Endothelial cell of umbilical vein (primary cell): ENCODE measurements at regions not wholly inside any gene's neighbourhood (a gene's known extent, or its start where the extent isn't known, plus 50 kb on each side); places are given as distances from the start of the nearest gene placed in this dataset.

Experiments used
- BruUV-seq: library from RNA; stranded (reverse); fragments of 400-500 nt; replicated peaks from 2 replicates; lab custom pipeline; 2021; lab: Mats Ljungman, UMichigan
- CTCF ChIA-PET: fragments of 300-600, 350-600 bp; sonication (Branson Sonifier 250); formaldehyde crosslinking; loops from one replicate; lab custom pipeline; 2021; ENCODE audit warnings: antibody characterized with exemption, inconsistent platforms; lab: Charles Lee
- POLR2A ChIA-PET: fragments of 300-600, 350-600 bp; sonication (Branson Sonifier 250); formaldehyde crosslinking; loops from one replicate; lab custom pipeline; 2021; ENCODE audit warnings: antibody characterized with exemption, inconsistent platforms; lab: Charles Lee
- DNase-seq: peaks from one replicate; pipeline ENCODE4 v3.0.0-alpha.2; 2011; ENCODE audit warnings: low read depth, low spot score
- FAIRE-seq: peaks from 2 replicates; lab custom pipeline; 2011; peaks lifted over from hg19 to GRCh38; lab: Jason Lieb, UNC
- H2AFZ ChIP-seq: 2 replicates; pipeline ENCODE4 v1.6.0; 2012; ENCODE audit warnings: low read depth, low read length, control low read depth, inconsistent platforms
- H3K27ac ChIP-seq: 2 replicates; pipeline ENCODE4 v1.5.1; 2011; ENCODE audit warnings: low read depth, mild to moderate bottlenecking, control low read depth, low read length, moderate library complexity; ENCODE audit not compliant: insufficient read depth
- H3K27me3 ChIP-seq, 2 experiments: 2 replicates each; pipeline versions ENCODE4 v1.6.0 to v1.6.1; 2011; ENCODE audit warnings: low read length in 2 of 2, mixed read lengths in 1 of 2; ENCODE audit not compliant: control insufficient read depth in 2 of 2, insufficient read depth in 2 of 2
- H3K36me3 ChIP-seq, 2 experiments: 2 replicates in 1 of 2; 3 replicates in 1 of 2; pipeline ENCODE4 v1.5.1; 2011; ENCODE audit warnings: low read length in 2 of 2, mild to moderate bottlenecking in 1 of 2, moderate library complexity in 1 of 2; ENCODE audit not compliant: control insufficient read depth in 2 of 2, insufficient read depth in 2 of 2; ENCODE audit errors: extremely low read depth in 1 of 2
- H3K4me1 ChIP-seq: 3 replicates; pipeline ENCODE4 v1.5.1; 2011; ENCODE audit warnings: mild to moderate bottlenecking, low read length; ENCODE audit not compliant: control insufficient read depth, insufficient read depth; ENCODE audit errors: extremely low read depth
- H3K4me2 ChIP-seq: 2 replicates; pipeline ENCODE4 v1.6.1; 2011; ENCODE audit warnings: low read length, control low read depth, mixed read lengths; ENCODE audit not compliant: insufficient read depth
- H3K4me3 ChIP-seq, 3 experiments: fragments of 200-600 bp in 1 of 3; sonication (generic), shearing (Covaris generic) in 1 of 3; replicated peaks in 1 of 3; 2 replicates each; pipeline ENCODE4 v1.5.1; 2011 to 2016; ENCODE audit warnings: control low read depth in 3 of 3, low read length in 3 of 3, mild to moderate bottlenecking in 2 of 3, inconsistent platforms in 1 of 3, low read depth in 1 of 3, moderate library complexity in 1 of 3; ENCODE audit not compliant: insufficient read depth in 1 of 3
- H3K79me2 ChIP-seq: 2 replicates; pipeline ENCODE4 v1.6.0; 2012; ENCODE audit warnings: low read length, inconsistent platforms; ENCODE audit not compliant: control insufficient read depth, insufficient read depth
- H3K9ac ChIP-seq: replicated peaks from 2 replicates; pipeline ENCODE3; 2011; ENCODE audit warnings: low read length, control low read depth; ENCODE audit not compliant: insufficient read depth; ENCODE audit errors: extremely low read depth
- H3K9me1 ChIP-seq: replicated peaks from 3 replicates; pipeline ENCODE4 v1.6.0; 2011; ENCODE audit warnings: mild to moderate bottlenecking, low read length; ENCODE audit not compliant: control insufficient read depth, insufficient read depth; ENCODE audit errors: extremely low read depth
- H3K9me3 ChIP-seq: replicated peaks from 2 replicates; pipeline ENCODE4 v1.5.1; 2012; ENCODE audit warnings: low read length, inconsistent platforms; ENCODE audit not compliant: control insufficient read depth, insufficient read depth
- H4K20me1 ChIP-seq: replicated peaks from 2 replicates; pipeline ENCODE3; 2011; ENCODE audit warnings: mild to moderate bottlenecking, low read length; ENCODE audit not compliant: control insufficient read depth, insufficient read depth; ENCODE audit errors: extremely low read depth
- EZH2 ChIP-seq: IDR thresholded peaks from 2 replicates; pipeline ENCODE4 v1.6.1; 2012; ENCODE audit warnings: borderline replicate concordance, low read depth, mild to moderate bottlenecking, moderate library complexity, low read length, inconsistent platforms; ENCODE audit not compliant: severe bottlenecking
- POLR2A ChIP-seq: IDR thresholded peaks from 2 replicates; pipeline ENCODE4 v1.6.1; 2012; ENCODE audit warnings: low read depth, mild to moderate bottlenecking, control low read depth, low read length
- dilution Hi-C: fragments of 300-500 bp; cut with MboI; formaldehyde crosslinking; loops from one replicate; pipeline ENCODE4 v1.15.0; 2019; ENCODE audit warnings: low sequenced_read_pairs; ENCODE audit not compliant: extremely low pct_ligation_motif_present
- intact Hi-C: fragments of 100-400 bp; cut with micrococcal nuclease; formaldehyde crosslinking; loops from one replicate; pipeline ENCODE4 v1.10.0; 2022
- TF ChIP-seq, protein P1 (sequence below): IDR thresholded peaks from 2 replicates; pipeline ENCODE4 v1.6.1; 2011; ENCODE audit not compliant: insufficient read depth, insufficient read length
- TF ChIP-seq, protein P2 (sequence below), 2 donors: IDR thresholded peaks; 1 replicate in 1 of 2; 2 replicates in 1 of 2; pipeline ENCODE4 v1.5.1; 2011; ENCODE audit warnings: low read length in 2 of 2, mild to moderate bottlenecking in 2 of 2, moderate library complexity in 2 of 2, control low read depth in 1 of 2, inconsistent platforms in 1 of 2, low read depth in 1 of 2; ENCODE audit not compliant: insufficient read depth in 1 of 2; ENCODE audit errors: extremely low read depth in 1 of 2

DNA sequence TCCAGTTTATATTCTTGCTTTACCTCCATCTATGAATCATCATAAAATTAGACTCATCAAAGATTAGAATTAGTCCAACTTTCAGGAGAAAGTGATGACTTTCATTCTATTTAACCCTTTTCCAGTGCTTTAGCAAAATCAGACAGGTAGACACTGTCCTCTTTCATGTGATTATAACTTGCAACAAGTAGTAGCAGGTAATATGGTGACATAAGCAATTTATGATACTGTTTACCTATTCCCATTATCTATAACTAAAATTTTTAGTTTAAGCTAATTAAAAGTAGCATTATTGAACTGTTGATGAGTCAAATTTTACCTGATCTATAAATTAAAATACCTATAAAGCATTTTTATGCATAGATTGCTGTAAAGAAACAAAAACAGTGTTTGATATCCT, 351.6 kb downstream of the SEC23A start:
- ChIA-PET CTCF (no interaction called here), POLR2A (no interaction called here)
- Histone ChIP-seq H3K9me1 (no peaks in the 10 kb centered on the region), H2AFZ (no peak overlapping the region), H4K20me1 (no peaks in the 10 kb centered on the region), H3K4me1 (no peaks in the 10 kb centered on the region), H3K4me3 (no peak overlapping the region), H3K9ac (no peak overlapping the region), H3K36me3 (no peaks in the 10 kb centered on the region), H3K27me3 (no peaks in the 10 kb centered on the region), H3K9me3 (no peaks in the 10 kb centered on the region), H3K27ac (no peak overlapping the region), H3K4me2 (no peak overlapping the region), H3K79me2 (no peaks in the 10 kb centered on the region)
- no TSS peak for BruUV-seq
- TF ChIP-seq, protein P1, sequence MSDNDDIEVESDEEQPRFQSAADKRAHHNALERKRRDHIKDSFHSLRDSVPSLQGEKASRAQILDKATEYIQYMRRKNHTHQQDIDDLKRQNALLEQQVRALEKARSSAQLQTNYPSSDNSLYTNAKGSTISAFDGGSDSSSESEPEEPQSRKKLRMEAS = no peak
- TF ChIP-seq, protein P2, sequence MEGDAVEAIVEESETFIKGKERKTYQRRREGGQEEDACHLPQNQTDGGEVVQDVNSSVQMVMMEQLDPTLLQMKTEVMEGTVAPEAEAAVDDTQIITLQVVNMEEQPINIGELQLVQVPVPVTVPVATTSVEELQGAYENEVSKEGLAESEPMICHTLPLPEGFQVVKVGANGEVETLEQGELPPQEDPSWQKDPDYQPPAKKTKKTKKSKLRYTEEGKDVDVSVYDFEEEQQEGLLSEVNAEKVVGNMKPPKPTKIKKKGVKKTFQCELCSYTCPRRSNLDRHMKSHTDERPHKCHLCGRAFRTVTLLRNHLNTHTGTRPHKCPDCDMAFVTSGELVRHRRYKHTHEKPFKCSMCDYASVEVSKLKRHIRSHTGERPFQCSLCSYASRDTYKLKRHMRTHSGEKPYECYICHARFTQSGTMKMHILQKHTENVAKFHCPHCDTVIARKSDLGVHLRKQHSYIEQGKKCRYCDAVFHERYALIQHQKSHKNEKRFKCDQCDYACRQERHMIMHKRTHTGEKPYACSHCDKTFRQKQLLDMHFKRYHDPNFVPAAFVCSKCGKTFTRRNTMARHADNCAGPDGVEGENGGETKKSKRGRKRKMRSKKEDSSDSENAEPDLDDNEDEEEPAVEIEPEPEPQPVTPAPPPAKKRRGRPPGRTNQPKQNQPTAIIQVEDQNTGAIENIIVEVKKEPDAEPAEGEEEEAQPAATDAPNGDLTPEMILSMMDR (IDR thresholded peaks at IDR 0.05; ENCODE audit: extremely low read depth in 1 of 2, insufficient read depth in 1 of 2, low read depth in 1 of 2, low read length in 2 of 2) = no peak
- intact Hi-C loops (no loop called here), dilution Hi-C loops (no loop called here)
- DNase-seq (no peak), FAIRE-seq (no peak)

DNA sequence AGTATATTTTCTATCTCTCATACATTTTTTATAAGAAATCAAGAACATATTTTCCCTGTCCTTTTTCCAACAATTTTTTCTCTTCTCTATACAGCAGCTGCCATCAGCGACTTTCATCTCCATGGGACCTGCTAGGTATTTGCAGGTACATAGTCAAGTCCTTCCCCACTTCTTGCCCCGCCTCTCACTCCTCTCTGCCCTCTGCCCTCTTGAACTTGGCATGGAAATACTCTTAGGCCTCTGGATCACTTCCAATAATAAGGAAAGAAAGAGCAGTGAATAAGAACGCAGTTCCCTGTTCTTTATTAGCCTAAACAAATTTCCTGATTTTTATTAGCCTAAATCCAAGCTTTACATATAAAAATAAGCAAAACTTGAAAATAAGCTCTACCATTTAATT, 353.1 kb downstream of the SEC23A start:
- Histone ChIP-seq H3K4me3 (no peak overlapping the region), H3K9me1 (no peaks in the 10 kb centered on the region), H3K4me2 (no peak overlapping the region), H3K9me3 (no peaks in the 10 kb centered on the region), H4K20me1 (no peaks in the 10 kb centered on the region), H3K27ac (no peak overlapping the region), H3K9ac (no peak overlapping the region), H3K4me1 (no peaks in the 10 kb centered on the region), H3K79me2 (no peaks in the 10 kb centered on the region), H2AFZ (no peak overlapping the region), H3K27me3 (no peaks in the 10 kb centered on the region), H3K36me3 (no peaks in the 10 kb centered on the region)
- DNase-seq (no peak), FAIRE-seq (no peak)
- ChIA-PET CTCF (interaction anchor here (0.8 kb wide), 1 partner anchor 408 kb away, joined by 3 read pairs; no protein-coding TSS in a partner anchor), POLR2A (no interaction called here)
- no TSS peak for BruUV-seq
- dilution Hi-C loops (no loop called here), intact Hi-C loops (no loop called here)
- TF ChIP-seq EZH2 (no peak), POLR2A (no peak)
